ENCODE measurements at regions not wholly inside any gene's neighbourhood (a gene's known extent, or its start where the extent isn't known, plus 50 kb on each side); places are given as distances from the start of the nearest gene placed in this dataset.

GRCh38 chr18:40360558-40360957 is 1594.5 kb upstream of the PIK3C3 start (continued):
- TF ChIP-seq CHD7 (IDR thresholded peaks at IDR 0.05; ENCODE audit: insufficient replicate concordance, low read length) (no peak), SUZ12 (IDR thresholded peaks at IDR 0.05; ENCODE audit: low read length) (no peak)

Measured in H1 (cell line).